Esophagus squamous epithelium (tissue), 4 donors: ENCODE measurements at regions not wholly inside any gene's neighbourhood (a gene's known extent, or its start where the extent isn't known, plus 50 kb on each side); places are given as distances from the start of the nearest gene placed in this dataset.

Source experiments
- CTCF ChIP-seq, 6 experiments: fragments of 450-650 bp in 4 of 6; fragments of 200-600 bp in 2 of 6; sonication (generic) in 2 of 6; IDR thresholded peaks; one replicate each; pipeline ENCODE4 v1.5.1; 2016 to 2019; ENCODE audit warnings: antibody characterized with exemption in 6 of 6, mild to moderate bottlenecking in 4 of 6, moderate library complexity in 4 of 6
- POLR2A ChIP-seq, 4 donors: fragments of 450-650 bp; IDR thresholded peaks; one replicate each; pipeline ENCODE4 v1.6.1; 2017; ENCODE audit warnings: antibody characterized with exemption in 4 of 4, mild to moderate bottlenecking in 4 of 4, moderate library complexity in 3 of 4

- TF ChIP-seq CTCF (IDR thresholded peaks at IDR 0.05): no peak
- no peak for TF ChIP-seq POLR2A (IDR thresholded peaks at IDR 0.05)
Observed at GRCh38 chr2:144836635-144837350, 316.9 kb upstream of the ZEB2 start.
